ENCODE measurements at regions not wholly inside any gene's neighbourhood (a gene's known extent, or its start where the extent isn't known, plus 50 kb on each side); places are given as distances from the start of the nearest gene placed in this dataset.

- no peak for ATAC-seq
- CTCF ChIA-PET, result no interaction called here
- peaks cover 30% of the 10 kb centered on the region for H3K9me3 ChIP-seq (ENCODE audit: control insufficient read depth, insufficient read depth, low read depth, low read length)
Measured at GRCh38 chr11:80227915-80228314, 787.1 kb upstream of the TENM4 start.

GRCh38 chr11:80214413-80214812 lies 773.6 kb upstream of the TENM4 start:
- Histone ChIP-seq H3K4me3 (ENCODE audit: low read depth in 2 of 2, low read length in 2 of 2) (no peak overlapping the region), H3K36me3 (ENCODE audit: control insufficient read depth, insufficient read depth, low read length) (no peaks in the 10 kb centered on the region), H3K27me3 (ENCODE audit: control insufficient read depth, insufficient read depth, low read length) (no peaks in the 10 kb centered on the region), H3K4me1 (ENCODE audit: control insufficient read depth, insufficient read depth, low read length) (no peaks in the 10 kb centered on the region), H3K9me3 (ENCODE audit: control insufficient read depth, insufficient read depth, low read depth, low read length) (no peaks in the 10 kb centered on the region), H3K27ac (ENCODE audit: low read length) (no peak overlapping the region)
- BruUV-seq (replicated peaks), result no TSS peak
- ChIA-PET CTCF (no interaction called here), POLR2A (no interaction called here)
- in situ Hi-C loops (cut with HindIII; ENCODE audit: low pct_unique_long_range_greater_than_20kb, low sequenced_read_pairs) (no loop called here), intact Hi-C loops (cut with micrococcal nuclease; ENCODE audit: unreplicated experiment) (no loop called here)
- no peak for ATAC-seq
- no peak for DNase-seq (ENCODE audit: low read depth, low spot score)
- TF ChIP-seq CTCF (IDR thresholded peaks at IDR 0.05) (no peak), TCF7L2 (IDR thresholded peaks at IDR 0.05; ENCODE audit: low read depth, low read length) (no peak), SIN3A (IDR thresholded peaks at IDR 0.05; ENCODE audit: borderline replicate concordance, insufficient read depth, low read depth, low read length) (no peak), REST (IDR thresholded peaks at IDR 0.05; ENCODE audit: insufficient read depth in 1 of 2, low read depth in 2 of 2, low read length in 1 of 2) (no peak), POLR2AphosphoS5 (IDR thresholded peaks at IDR 0.05; ENCODE audit: low read depth, low read length) (no peak)

More at GRCh38 chr11:80227915-80228314, 787.1 kb upstream of the TENM4 start:
- in situ Hi-C loops (cut with HindIII; ENCODE audit: low pct_unique_long_range_greater_than_20kb, low sequenced_read_pairs), result no loop called here
- no peaks in the 10 kb centered on the region for H3K27me3 ChIP-seq (ENCODE audit: control insufficient read depth, insufficient read depth, low read length)
- DNase-seq (ENCODE audit: low read depth, low spot score), result no peak
- no peak overlapping the region for H3K27ac ChIP-seq (ENCODE audit: low read length)
- TF ChIP-seq CTCF (IDR thresholded peaks at IDR 0.05) (no peak), SIN3A (IDR thresholded peaks at IDR 0.05; ENCODE audit: borderline replicate concordance, insufficient read depth, low read depth, low read length) (no peak), REST (IDR thresholded peaks at IDR 0.05; ENCODE audit: insufficient read depth in 1 of 2, low read depth in 2 of 2, low read length in 1 of 2) (no peak), POLR2AphosphoS5 (IDR thresholded peaks at IDR 0.05; ENCODE audit: low read depth, low read length) (no peak), TCF7L2 (IDR thresholded peaks at IDR 0.05; ENCODE audit: low read depth, low read length) (no peak)
- no TSS peak for BruUV-seq (replicated peaks)
- POLR2A ChIA-PET, result no interaction called here
- H3K4me3 ChIP-seq (ENCODE audit: low read depth in 2 of 2, low read length in 2 of 2), result no peak overlapping the region
- no peaks in the 10 kb centered on the region for H3K4me1 ChIP-seq (ENCODE audit: control insufficient read depth, insufficient read depth, low read length)
- H3K36me3 ChIP-seq (ENCODE audit: control insufficient read depth, insufficient read depth, low read length), result no peaks in the 10 kb centered on the region
- intact Hi-C loops (cut with micrococcal nuclease; ENCODE audit: unreplicated experiment), result no loop called here

Measured in Panc1 (cell line).